ENCODE measurements at regions not wholly inside any gene's neighbourhood (a gene's known extent, or its start where the extent isn't known, plus 50 kb on each side); places are given as distances from the start of the nearest gene placed in this dataset.

GRCh38 chr12:107411792-107412535, 273.6 kb upstream of the PWP1 start:
- Histone ChIP-seq H3K9me3 (no peaks in the 10 kb centered on the region), H3K27ac (no peak overlapping the region), H3K27me3 (no peaks in the 10 kb centered on the region), H3K4me1 (no peaks in the 10 kb centered on the region), H3K4me3 (no peak overlapping the region), H3K9ac (ENCODE audit: low read depth in 2 of 2, low read length in 2 of 2) (no peak overlapping the region), H3K36me3 (no peaks in the 10 kb centered on the region)
- TF ChIP-seq CTCF (IDR thresholded peaks at IDR 0.05), result no peak
- intact Hi-C loops (cut with DNase I), result no loop called here
- DNase-seq, result no peak

- Histone ChIP-seq H3K4me1 (no peaks in the 10 kb centered on the region), H3K4me3 (no peak overlapping the region), H3K9me3 (no peaks in the 10 kb centered on the region), H3K27ac (no peak overlapping the region), H3K27me3 (no peaks in the 10 kb centered on the region), H3K36me3 (no peaks in the 10 kb centered on the region), H3K9ac (ENCODE audit: low read depth in 2 of 2, low read length in 2 of 2) (no peak overlapping the region)
- DNase-seq, result no peak
- intact Hi-C loops (cut with DNase I), result no loop called here
- TF ChIP-seq CTCF (IDR thresholded peaks at IDR 0.05), result no peak
Measured at GRCh38 chr12:107415071-107415470, 270.5 kb upstream of the PWP1 start.

DNA sequence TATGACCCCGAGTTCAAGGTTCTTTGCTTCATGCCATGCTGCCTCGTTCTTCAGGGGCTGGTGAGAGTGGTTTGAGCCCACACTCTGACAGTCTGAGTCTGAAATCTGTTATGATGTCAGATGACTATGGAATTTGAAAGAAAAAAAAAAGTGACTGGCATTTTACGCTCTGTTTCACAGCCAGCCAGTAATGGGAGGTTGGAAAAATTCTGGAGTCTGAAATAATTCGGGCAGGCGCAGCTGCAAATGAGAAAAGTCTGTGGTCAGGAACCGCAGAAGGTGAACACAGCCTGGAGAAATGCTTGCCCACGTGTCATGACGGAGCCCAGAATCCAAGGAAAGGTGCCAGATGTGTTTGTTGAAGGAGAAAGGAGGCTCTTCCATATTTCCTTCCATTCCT, 269.8 kb upstream of the PWP1 start:
- no peaks in the 10 kb centered on the region for H3K4me1 ChIP-seq
- no peak overlapping the region for H3K4me3 ChIP-seq
- H3K27me3 ChIP-seq, result no peaks in the 10 kb centered on the region
- no peaks in the 10 kb centered on the region for H3K9me3 ChIP-seq
- no peaks in the 10 kb centered on the region for H3K36me3 ChIP-seq
- no peak overlapping the region for H3K27ac ChIP-seq
- H3K9ac ChIP-seq (ENCODE audit: low read depth in 2 of 2, low read length in 2 of 2), result no peak overlapping the region
- DNase-seq, result no peak
- intact Hi-C loops (cut with DNase I), result no loop called here
- TF ChIP-seq CTCF (IDR thresholded peaks at IDR 0.05), result no peak

- no peak for DNase-seq
- Histone ChIP-seq H3K9ac (ENCODE audit: low read depth in 2 of 2, low read length in 2 of 2) (no peak overlapping the region), H3K4me3 (no peak overlapping the region), H3K36me3 (no peaks in the 10 kb centered on the region), H3K9me3 (no peaks in the 10 kb centered on the region), H3K27ac (no peak overlapping the region), H3K4me1 (no peaks in the 10 kb centered on the region), H3K27me3 (no peaks in the 10 kb centered on the region)
- intact Hi-C loops (cut with DNase I), result no loop called here
- TF ChIP-seq CTCF (IDR thresholded peaks at IDR 0.05), result no peak
Measured at GRCh38 chr12:107417004-107417403, 268.6 kb upstream of the PWP1 start.

GRCh38 chr12:107418981-107419380, 266.6 kb upstream of the PWP1 start:
- Histone ChIP-seq H3K4me3 (no peak overlapping the region), H3K27ac (no peak overlapping the region), H3K27me3 (no peaks in the 10 kb centered on the region), H3K36me3 (no peaks in the 10 kb centered on the region), H3K9me3 (no peaks in the 10 kb centered on the region), H3K9ac (ENCODE audit: low read depth in 2 of 2, low read length in 2 of 2) (no peak overlapping the region), H3K4me1 (no peaks in the 10 kb centered on the region)
- TF ChIP-seq CTCF (IDR thresholded peaks at IDR 0.05), result no peak
- no peak for DNase-seq
- intact Hi-C loops (cut with DNase I), result no loop called here
